HG03457 (cell line): ENCODE measurements at regions not wholly inside any gene's neighbourhood (a gene's known extent, or its start where the extent isn't known, plus 50 kb on each side); places are given as distances from the start of the nearest gene placed in this dataset.
"Not testable (repeated sequence)": the region's sequence is repeated elsewhere in the genome, so short reads cannot be mapped to it uniquely, and the experiment has no call there.

Source experiments
- ATAC-seq: cut with Tn5 transposase; IDR thresholded peaks from one replicate; pipeline ENCODE4 v1.9.1; 2021; ENCODE audit warnings: moderate number of reproducible peaks; ENCODE audit not compliant: unreplicated experiment

GRCh38 chr13:108082481-108082880, 132.9 kb downstream of the LIG4 start:
- no peak for ATAC-seq

GRCh38 chr13:108077284-108077683, 138.1 kb downstream of the LIG4 start:
- no peak for ATAC-seq

GRCh38 chr13:108074429-108074828, 140.9 kb downstream of the LIG4 start:
- ATAC-seq = not testable (repeated sequence)

GRCh38 chr13:108070925-108071324, 144.4 kb downstream of the LIG4 start:
- ATAC-seq = no peak

- no peak for ATAC-seq
Measured at GRCh38 chr13:108070491-108070890, 144.8 kb downstream of the LIG4 start.

- ATAC-seq = no peak
Measured at GRCh38 chr13:108069521-108070210, 145.7 kb downstream of the LIG4 start.

- not testable (repeated sequence) for ATAC-seq
Measured at GRCh38 chr13:108064372-108064771, 151.0 kb downstream of the LIG4 start.

GRCh38 chr13:108060111-108060510, 155.2 kb downstream of the LIG4 start:
- ATAC-seq = no peak

GRCh38 chr13:108056278-108056677, 159.1 kb downstream of the LIG4 start:
- ATAC-seq = no peak

- ATAC-seq = no peak
Measured at GRCh38 chr13:108049211-108049610, 166.1 kb downstream of the LIG4 start.

GRCh38 chr13:108044954-108045353, 170.4 kb downstream of the LIG4 start:
- no peak for ATAC-seq

GRCh38 chr13:108042866-108043265, 172.5 kb downstream of the LIG4 start:
- ATAC-seq = not testable (repeated sequence)

- no peak for ATAC-seq
Measured at GRCh38 chr13:108037348-108037747, 178.0 kb downstream of the LIG4 start.

- no peak for ATAC-seq
Measured at GRCh38 chr13:108036411-108036932, 178.9 kb downstream of the LIG4 start.

GRCh38 chr13:108034909-108035410, 180.4 kb downstream of the LIG4 start:
- ATAC-seq = no peak

GRCh38 chr13:108033800-108034707, 181.3 kb downstream of the LIG4 start:
- peak; percentile 52 for ATAC-seq

GRCh38 chr13:108031865-108032264, 183.5 kb downstream of the LIG4 start:
- no peak for ATAC-seq

- no peak for ATAC-seq
Measured at GRCh38 chr13:108030769-108031168, 184.6 kb downstream of the LIG4 start.

- no peak for ATAC-seq
Measured at GRCh38 chr13:108026680-108027410, 188.5 kb downstream of the LIG4 start.

GRCh38 chr13:108020027-108020426, 195.3 kb downstream of the LIG4 start:
- no peak for ATAC-seq

- no peak for ATAC-seq
Measured at GRCh38 chr13:108018371-108018870, 196.9 kb downstream of the LIG4 start.
